Hepatocyte (in vitro differentiated cells): ENCODE measurements at regions not wholly inside any gene's neighbourhood (a gene's known extent, or its start where the extent isn't known, plus 50 kb on each side); places are given as distances from the start of the nearest gene placed in this dataset.

Experiments
- DNase-seq: peaks from one replicate; pipeline ENCODE4 v3.0.0-alpha.2; 2016; ENCODE audit warnings: low spot score
- H2AFZ ChIP-seq: fragments of 200-600 bp; sonication (generic); 2 replicates; pipeline ENCODE4 v1.6.0; 2016; ENCODE audit warnings: antibody characterized with exemption, mild to moderate bottlenecking
- H3K27ac ChIP-seq: fragments of 200-600 bp; sonication (generic); 2 replicates; pipeline ENCODE4 v1.5.1; 2016; ENCODE audit warnings: mild to moderate bottlenecking
- H3K27me3 ChIP-seq: fragments of 200-600 bp; sonication (generic); 2 replicates; pipeline ENCODE4 v1.6.1; 2016
- H3K36me3 ChIP-seq: fragments of 200-600 bp; sonication (generic); replicated peaks from 2 replicates; pipeline ENCODE4 v1.5.1; 2016; ENCODE audit warnings: low read depth; ENCODE audit not compliant: insufficient read depth
- H3K4me1 ChIP-seq: fragments of 200-600 bp; sonication (generic); 2 replicates; pipeline ENCODE4 v1.5.1; 2016; ENCODE audit warnings: mild to moderate bottlenecking, moderate library complexity; ENCODE audit not compliant: insufficient read depth
- H3K4me2 ChIP-seq: fragments of 200-600 bp; sonication (generic); 2 replicates; pipeline ENCODE4 v1.6.0; 2016
- H3K4me3 ChIP-seq: fragments of 200-600 bp; sonication (generic); 2 replicates; pipeline ENCODE4 v1.5.1; 2016; ENCODE audit warnings: mild to moderate bottlenecking
- H3K79me2 ChIP-seq: fragments of 200-600 bp; sonication (generic); 2 replicates; pipeline ENCODE4 v1.6.0; 2017; ENCODE audit warnings: mild to moderate bottlenecking
- H3K9me2 ChIP-seq: fragments of 200-600 bp; sonication (generic); replicated peaks from 2 replicates; pipeline ENCODE4 v1.6.0; 2017; ENCODE audit warnings: mild to moderate bottlenecking; ENCODE audit not compliant: insufficient read depth
- H3K9me3 ChIP-seq: fragments of 200-600 bp; sonication (generic); 2 replicates; pipeline ENCODE4 v1.5.1; 2016; ENCODE audit warnings: low read depth, mild to moderate bottlenecking
- H4K20me1 ChIP-seq: fragments of 200-600 bp; sonication (generic); 2 replicates; pipeline ENCODE4 v1.6.0; 2016; ENCODE audit warnings: mild to moderate bottlenecking; ENCODE audit not compliant: insufficient read depth, poor library complexity, severe bottlenecking
- CTCF ChIP-seq: fragments of 200-600 bp; sonication (generic); IDR thresholded peaks from 2 replicates; pipeline ENCODE4 v1.5.1; 2016; ENCODE audit warnings: antibody characterized with exemption, mild to moderate bottlenecking; ENCODE audit not compliant: poor library complexity
- EZH2 ChIP-seq: fragments of 200-600 bp; sonication (generic); IDR thresholded peaks from 2 replicates; pipeline ENCODE4 v1.6.1; 2016; ENCODE audit warnings: antibody characterized with exemption, mild to moderate bottlenecking, borderline replicate concordance
- EZH2phosphoT487 ChIP-seq: fragments of 200-600 bp; sonication (generic); IDR thresholded peaks from one replicate; pipeline ENCODE4 v1.6.1; 2018; ENCODE audit warnings: antibody characterized with exemption, mild to moderate bottlenecking, low read depth, moderate library complexity; ENCODE audit not compliant: unreplicated experiment, severe bottlenecking
- WGBS: methylation state at CpG from one replicate; pipeline ENCODE4 v1.1.6; 2016; ENCODE audit warnings: low lambda C conversion rate; ENCODE audit errors: missing lambda C conversion rate; 5-methylcytosine and 5-hydroxymethylcytosine counted together

- Histone ChIP-seq H3K9me3 (no peaks in the 10 kb centered on the region), H3K4me1 (no peaks in the 10 kb centered on the region), H3K9me2 (no peaks in the 10 kb centered on the region), H3K79me2 (no peaks in the 10 kb centered on the region), H2AFZ (no peak overlapping the region), H3K27me3 (no peaks in the 10 kb centered on the region), H3K36me3 (no peaks in the 10 kb centered on the region), H3K4me2 (no peak overlapping the region), H4K20me1 (no peaks in the 10 kb centered on the region), H3K27ac (no peak overlapping the region), H3K4me3 (no peak overlapping the region)
- TF ChIP-seq EZH2 (no peak), EZH2phosphoT487 (no peak), CTCF (no peak)
- WGBS = 93% methylated on average over 1 of the region's 1 CpG
- no peak for DNase-seq
Measured at GRCh38 chr4:136590440-136590839, 941.9 kb downstream of the PCDH18 start.

- H3K9me3 ChIP-seq = no peaks in the 10 kb centered on the region
- no peaks in the 10 kb centered on the region for H3K27me3 ChIP-seq
- no peaks in the 10 kb centered on the region for H3K79me2 ChIP-seq
- no peaks in the 10 kb centered on the region for H4K20me1 ChIP-seq
- H3K4me1 ChIP-seq = no peaks in the 10 kb centered on the region
- no peak overlapping the region for H3K4me2 ChIP-seq
- no peaks in the 10 kb centered on the region for H3K9me2 ChIP-seq
- WGBS = 97% methylated on average over 1 of the region's 1 CpG
- no peak for DNase-seq
- TF ChIP-seq CTCF (no peak), EZH2phosphoT487 (no peak), EZH2 (no peak)
- no peaks in the 10 kb centered on the region for H3K36me3 ChIP-seq
- H3K4me3 ChIP-seq = no peak overlapping the region
- H2AFZ ChIP-seq = no peak overlapping the region
- no peak overlapping the region for H3K27ac ChIP-seq
Measured at GRCh38 chr4:136583567-136583966, 948.7 kb downstream of the PCDH18 start.

- no peak overlapping the region for H2AFZ ChIP-seq
- no peak overlapping the region for H3K4me2 ChIP-seq
- TF ChIP-seq EZH2 (no peak), EZH2phosphoT487 (no peak), CTCF (no peak)
- no peaks in the 10 kb centered on the region for H3K9me3 ChIP-seq
- H3K79me2 ChIP-seq = no peaks in the 10 kb centered on the region
- H3K27me3 ChIP-seq = no peaks in the 10 kb centered on the region
- H3K36me3 ChIP-seq = no peaks in the 10 kb centered on the region
- no peak for DNase-seq
- no peaks in the 10 kb centered on the region for H3K9me2 ChIP-seq
- H3K4me3 ChIP-seq = no peak overlapping the region
- H4K20me1 ChIP-seq = no peaks in the 10 kb centered on the region
- H3K4me1 ChIP-seq = no peaks in the 10 kb centered on the region
- H3K27ac ChIP-seq = no peak overlapping the region
Measured at GRCh38 chr4:136581119-136581518, 951.2 kb downstream of the PCDH18 start.

GRCh38 chr4:136575146-136575545 lies 957.1 kb downstream of the PCDH18 start:
- no peak overlapping the region for H2AFZ ChIP-seq
- no peaks in the 10 kb centered on the region for H3K9me3 ChIP-seq
- no peaks in the 10 kb centered on the region for H3K4me1 ChIP-seq
- H3K27ac ChIP-seq = no peak overlapping the region
- no peak for DNase-seq
- no peak overlapping the region for H3K4me2 ChIP-seq
- no peaks in the 10 kb centered on the region for H3K36me3 ChIP-seq
- H3K27me3 ChIP-seq = no peaks in the 10 kb centered on the region
- H3K79me2 ChIP-seq = no peaks in the 10 kb centered on the region
- H3K4me3 ChIP-seq = no peak overlapping the region
- no peaks in the 10 kb centered on the region for H4K20me1 ChIP-seq
- H3K9me2 ChIP-seq = no peaks in the 10 kb centered on the region
- no peak for TF ChIP-seq CTCF
- TF ChIP-seq EZH2 = no peak
- TF ChIP-seq EZH2phosphoT487 = no peak
